Mesothelial cell of epicardium (in vitro differentiated cells): ENCODE measurements at regions not wholly inside any gene's neighbourhood (a gene's known extent, or its start where the extent isn't known, plus 50 kb on each side); places are given as distances from the start of the nearest gene placed in this dataset.

Experiments
- DNase-seq, 2 experiments: peaks; one replicate each; pipeline ENCODE4 v3.0.0; 2021; ENCODE audit warnings: low spot score in 2 of 2; ENCODE audit not compliant: unreplicated experiment in 2 of 2
- H3K27ac Mint-ChIP-seq: 2 replicates; pipeline ENCODE4 v1.8.0; 2021; ENCODE audit warnings: mixed read lengths
- H3K27me3 Mint-ChIP-seq: 2 replicates; pipeline ENCODE4 v1.8.0; 2021; ENCODE audit warnings: low read depth, mixed read lengths
- H3K36me3 Mint-ChIP-seq: 2 replicates; pipeline ENCODE4 v1.8.0; 2021; ENCODE audit warnings: mixed read lengths
- H3K4me1 Mint-ChIP-seq: 2 replicates; pipeline ENCODE4 v1.8.0; 2021; ENCODE audit warnings: mixed read lengths
- H3K4me3 Mint-ChIP-seq: 2 replicates; pipeline ENCODE4 v1.8.0; 2021; ENCODE audit warnings: mild to moderate bottlenecking, moderate library complexity, mixed read lengths
- H3K9me3 Mint-ChIP-seq: 2 replicates; pipeline ENCODE4 v1.8.0; 2021; ENCODE audit warnings: mixed read lengths
- TF ChIP-seq, protein P1 (sequence below): fragments of 200-600 bp; sonication (generic); IDR thresholded peaks from one replicate; pipeline ENCODE4 v1.5.0; 2021; ENCODE audit warnings: antibody characterized with exemption; ENCODE audit not compliant: unreplicated experiment

DNA sequence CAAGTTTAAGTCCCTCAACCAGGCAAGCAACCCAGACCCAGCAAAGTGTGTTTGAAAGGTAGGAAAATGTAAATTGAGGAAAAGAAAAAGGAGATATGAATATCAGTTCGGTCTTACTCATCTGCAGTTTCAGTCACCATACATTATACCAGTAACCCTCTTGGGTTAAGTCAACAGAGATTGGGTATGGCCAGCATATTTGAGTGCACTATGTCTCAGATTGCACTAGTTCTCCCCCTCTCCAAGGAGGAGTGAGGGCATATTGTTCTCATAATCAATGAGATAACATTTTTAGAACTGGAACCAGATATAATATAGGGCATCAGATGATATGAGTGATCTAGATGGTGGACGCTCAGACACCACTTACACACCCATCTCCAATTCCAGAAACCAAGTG, 141.5 kb downstream of the COPS8 start:
- no peaks in the 10 kb centered on the region for H3K36me3 Mint-ChIP-seq
- no peak overlapping the region for H3K27ac Mint-ChIP-seq
- H3K27me3 Mint-ChIP-seq, result no peaks in the 10 kb centered on the region
- peaks cover 20% of the 10 kb centered on the region for H3K4me1 Mint-ChIP-seq
- no peak for DNase-seq
- no peak overlapping the region for H3K4me3 Mint-ChIP-seq
- H3K9me3 Mint-ChIP-seq, result peaks cover 8% of the 10 kb centered on the region
- TF ChIP-seq, protein P1, sequence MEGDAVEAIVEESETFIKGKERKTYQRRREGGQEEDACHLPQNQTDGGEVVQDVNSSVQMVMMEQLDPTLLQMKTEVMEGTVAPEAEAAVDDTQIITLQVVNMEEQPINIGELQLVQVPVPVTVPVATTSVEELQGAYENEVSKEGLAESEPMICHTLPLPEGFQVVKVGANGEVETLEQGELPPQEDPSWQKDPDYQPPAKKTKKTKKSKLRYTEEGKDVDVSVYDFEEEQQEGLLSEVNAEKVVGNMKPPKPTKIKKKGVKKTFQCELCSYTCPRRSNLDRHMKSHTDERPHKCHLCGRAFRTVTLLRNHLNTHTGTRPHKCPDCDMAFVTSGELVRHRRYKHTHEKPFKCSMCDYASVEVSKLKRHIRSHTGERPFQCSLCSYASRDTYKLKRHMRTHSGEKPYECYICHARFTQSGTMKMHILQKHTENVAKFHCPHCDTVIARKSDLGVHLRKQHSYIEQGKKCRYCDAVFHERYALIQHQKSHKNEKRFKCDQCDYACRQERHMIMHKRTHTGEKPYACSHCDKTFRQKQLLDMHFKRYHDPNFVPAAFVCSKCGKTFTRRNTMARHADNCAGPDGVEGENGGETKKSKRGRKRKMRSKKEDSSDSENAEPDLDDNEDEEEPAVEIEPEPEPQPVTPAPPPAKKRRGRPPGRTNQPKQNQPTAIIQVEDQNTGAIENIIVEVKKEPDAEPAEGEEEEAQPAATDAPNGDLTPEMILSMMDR, result no peak

- peaks cover 18% of the 10 kb centered on the region for H3K4me1 Mint-ChIP-seq
- no peak for DNase-seq
- H3K9me3 Mint-ChIP-seq, result peaks cover 12% of the 10 kb centered on the region
- H3K36me3 Mint-ChIP-seq, result no peaks in the 10 kb centered on the region
- no peak overlapping the region for H3K27ac Mint-ChIP-seq
- no peak overlapping the region for H3K4me3 Mint-ChIP-seq
- TF ChIP-seq, protein P1, result no peak
- H3K27me3 Mint-ChIP-seq, result no peaks in the 10 kb centered on the region
Measured at GRCh38 chr2:237227592-237228280, 142.0 kb downstream of the COPS8 start.

DNA sequence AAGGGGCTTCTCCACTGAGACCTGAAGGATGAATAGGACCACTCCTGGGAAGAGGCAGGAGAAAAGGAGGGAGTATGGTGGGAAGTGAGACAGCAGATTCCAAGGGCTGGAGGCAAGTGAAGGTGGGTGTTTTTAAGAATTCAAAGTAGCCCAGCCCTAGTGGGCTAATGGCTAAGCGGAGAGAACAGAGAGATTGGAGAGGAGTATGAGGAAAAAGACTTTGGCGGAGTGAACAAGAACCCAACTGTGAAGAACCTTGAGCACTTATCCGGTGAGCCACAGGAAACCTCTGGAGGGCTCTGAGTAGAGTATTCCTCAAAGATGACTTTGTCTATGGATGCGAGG, 142.6 kb downstream of the COPS8 start:
- Mint-ChIP-seq H3K27ac (no peak overlapping the region), H3K4me3 (no peak overlapping the region), H3K36me3 (no peaks in the 10 kb centered on the region), H3K9me3 (peaks cover 12% of the 10 kb centered on the region), H3K27me3 (no peaks in the 10 kb centered on the region), H3K4me1 (peaks cover 12% of the 10 kb centered on the region)
- TF ChIP-seq, protein P1, result no peak
- DNase-seq, result no peak

DNA sequence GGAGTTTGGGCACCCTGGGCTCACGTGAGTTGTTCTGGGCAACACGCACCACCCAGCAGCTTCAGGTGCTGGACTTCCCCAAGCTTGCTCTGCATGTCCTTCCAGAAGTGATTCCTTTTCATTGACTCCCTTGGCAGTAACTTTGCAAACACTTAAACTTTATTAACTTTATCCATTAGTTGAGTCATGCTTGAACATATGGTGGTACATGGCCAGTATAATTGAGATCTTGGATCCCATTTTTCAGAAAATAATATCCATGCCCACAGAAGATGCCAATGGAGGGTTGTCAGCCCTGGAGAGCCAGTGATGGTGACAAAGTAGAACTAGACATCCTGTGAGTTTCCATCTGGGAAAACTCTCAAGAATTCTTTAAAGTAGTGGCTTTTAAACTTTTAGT, 144.2 kb downstream of the COPS8 start:
- no peak for DNase-seq
- TF ChIP-seq, protein P1, result no peak
- H3K27ac Mint-ChIP-seq, result no peak overlapping the region
- no peaks in the 10 kb centered on the region for H3K4me1 Mint-ChIP-seq
- H3K9me3 Mint-ChIP-seq, result peaks cover 12% of the 10 kb centered on the region
- no peaks in the 10 kb centered on the region for H3K27me3 Mint-ChIP-seq
- H3K36me3 Mint-ChIP-seq, result no peaks in the 10 kb centered on the region
- H3K4me3 Mint-ChIP-seq, result no peak overlapping the region

DNA sequence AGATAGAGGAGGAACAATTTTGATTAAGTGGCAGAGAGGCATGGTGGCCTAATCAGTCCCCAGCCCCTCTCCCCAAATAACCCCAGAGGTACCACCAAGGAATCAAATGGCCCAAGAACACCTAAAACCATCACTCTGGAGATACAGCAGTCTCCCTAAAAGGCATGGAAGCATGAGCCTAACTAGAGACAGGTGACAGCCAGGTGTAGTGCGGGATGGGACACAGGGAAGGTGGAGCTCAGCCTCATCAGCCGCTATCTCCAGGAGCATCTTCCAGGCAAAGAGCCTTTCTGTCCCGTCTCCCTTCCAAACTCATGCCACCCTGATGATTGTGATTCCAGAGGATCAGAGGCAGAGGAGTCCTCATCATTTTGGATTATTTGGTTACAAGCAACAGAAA, 144.7 kb downstream of the COPS8 start:
- H3K27ac Mint-ChIP-seq, result no peak overlapping the region
- no peaks in the 10 kb centered on the region for H3K4me1 Mint-ChIP-seq
- H3K36me3 Mint-ChIP-seq, result no peaks in the 10 kb centered on the region
- H3K4me3 Mint-ChIP-seq, result no peak overlapping the region
- H3K9me3 Mint-ChIP-seq, result peaks cover 12% of the 10 kb centered on the region
- DNase-seq, result no peak
- TF ChIP-seq, protein P1, result no peak
- H3K27me3 Mint-ChIP-seq, result no peaks in the 10 kb centered on the region

- no peak overlapping the region for H3K4me3 Mint-ChIP-seq
- H3K4me1 Mint-ChIP-seq, result no peaks in the 10 kb centered on the region
- no peak for DNase-seq
- no peak overlapping the region for H3K27ac Mint-ChIP-seq
- H3K36me3 Mint-ChIP-seq, result no peaks in the 10 kb centered on the region
- TF ChIP-seq, protein P1, result no peak
- H3K27me3 Mint-ChIP-seq, result no peaks in the 10 kb centered on the region
- H3K9me3 Mint-ChIP-seq, result peaks cover 8% of the 10 kb centered on the region
Measured at GRCh38 chr2:237231593-237231992, 145.9 kb downstream of the COPS8 start.
